NCI-H69 (cell line): ENCODE measurements at regions not wholly inside any gene's neighbourhood (a gene's known extent, or its start where the extent isn't known, plus 50 kb on each side); places are given as distances from the start of the nearest gene placed in this dataset.

Experiments used
- DNase-seq: peaks from one replicate; lab custom pipeline; 2025; lab: John Stamatoyannopoulos, UW

DNA sequence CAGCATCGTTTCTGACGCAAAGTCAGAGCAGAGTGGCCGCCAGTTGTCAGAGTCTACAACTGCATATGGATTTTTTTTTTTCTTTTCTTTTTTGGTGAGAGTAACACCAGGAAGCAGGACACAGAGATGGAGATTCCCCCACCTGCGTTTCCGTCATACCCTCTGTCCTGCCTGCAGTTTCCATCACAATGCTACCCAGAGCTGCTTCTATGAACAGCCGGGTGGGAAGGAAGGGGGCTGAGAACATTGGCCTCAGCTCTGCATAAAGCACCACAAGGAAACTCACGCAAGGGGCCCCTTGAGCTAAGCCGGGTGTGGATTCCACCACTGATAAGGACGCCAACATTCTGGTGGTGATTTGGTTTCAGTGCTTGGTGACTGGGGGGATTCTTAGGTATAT is 183.5 kb upstream of the AFDN start:
- DNase-seq: no peak

DNA sequence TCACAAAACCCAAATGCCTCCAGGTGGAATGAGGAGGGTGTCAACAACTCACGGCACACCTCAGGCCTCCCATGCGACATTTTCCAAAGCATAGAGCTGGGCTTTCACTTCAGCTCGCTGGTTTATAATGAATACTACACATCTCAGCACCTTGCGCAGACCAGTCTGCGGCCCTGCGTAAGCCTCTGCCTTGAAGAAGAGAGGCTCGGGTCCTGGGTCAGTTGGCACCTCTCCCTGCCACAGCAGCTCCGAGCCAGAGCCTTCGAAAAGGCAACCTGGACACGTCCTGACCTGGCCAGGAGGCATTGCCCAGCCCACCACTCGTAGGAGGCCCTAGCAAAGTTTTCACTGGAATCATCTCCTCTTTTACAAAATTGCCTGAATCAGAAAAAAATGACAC is 183.0 kb upstream of the AFDN start:
- no peak for DNase-seq

DNA sequence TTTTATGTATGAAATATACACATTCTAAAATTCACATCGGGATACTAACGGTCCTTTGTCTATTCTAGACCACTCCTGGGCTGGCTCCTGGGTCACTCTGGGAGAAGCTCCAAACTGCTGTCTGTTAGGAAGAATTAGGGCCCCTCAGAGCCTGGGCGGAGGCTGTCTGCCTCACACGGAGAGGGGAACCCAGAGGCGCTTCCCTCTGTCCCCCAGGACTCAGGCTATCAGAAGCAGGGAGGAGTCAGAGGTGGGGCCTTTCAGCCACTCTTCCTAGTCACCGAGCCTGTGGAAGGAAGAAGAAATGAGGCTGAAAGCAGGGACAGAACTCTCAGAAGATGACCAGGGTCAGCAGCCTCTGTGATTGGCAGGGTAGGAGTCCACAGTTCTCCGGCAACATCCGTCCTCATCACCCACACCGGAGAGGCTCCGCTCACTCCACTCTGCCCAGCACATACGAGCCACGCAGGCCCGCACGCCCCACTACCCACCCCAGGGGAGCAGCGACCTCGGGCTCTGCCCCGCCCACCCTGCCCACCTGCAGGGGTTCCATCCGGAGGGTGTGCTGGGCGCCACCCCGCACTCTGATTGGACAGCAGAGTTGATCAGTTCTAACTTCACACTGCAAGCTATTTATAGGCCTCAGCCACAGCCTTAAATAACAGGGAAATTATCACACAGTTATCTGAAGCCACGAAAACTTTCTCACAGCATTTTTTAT is 182.1 kb upstream of the AFDN start:
- no peak for DNase-seq

GRCh38 chr6:167645368-167645767 is 181.3 kb upstream of the AFDN start:
- no peak for DNase-seq

GRCh38 chr6:167647306-167647705 is 179.4 kb upstream of the AFDN start:
- DNase-seq: no peak

GRCh38 chr6:167647737-167648470 is 178.8 kb upstream of the AFDN start:
- no peak for DNase-seq

- DNase-seq: no peak
These were observed 178.0 kb upstream of the AFDN start for GRCh38 chr6:167648501-167649278.

GRCh38 chr6:167649476-167649875 is 177.2 kb upstream of the AFDN start:
- DNase-seq: no peak

DNA sequence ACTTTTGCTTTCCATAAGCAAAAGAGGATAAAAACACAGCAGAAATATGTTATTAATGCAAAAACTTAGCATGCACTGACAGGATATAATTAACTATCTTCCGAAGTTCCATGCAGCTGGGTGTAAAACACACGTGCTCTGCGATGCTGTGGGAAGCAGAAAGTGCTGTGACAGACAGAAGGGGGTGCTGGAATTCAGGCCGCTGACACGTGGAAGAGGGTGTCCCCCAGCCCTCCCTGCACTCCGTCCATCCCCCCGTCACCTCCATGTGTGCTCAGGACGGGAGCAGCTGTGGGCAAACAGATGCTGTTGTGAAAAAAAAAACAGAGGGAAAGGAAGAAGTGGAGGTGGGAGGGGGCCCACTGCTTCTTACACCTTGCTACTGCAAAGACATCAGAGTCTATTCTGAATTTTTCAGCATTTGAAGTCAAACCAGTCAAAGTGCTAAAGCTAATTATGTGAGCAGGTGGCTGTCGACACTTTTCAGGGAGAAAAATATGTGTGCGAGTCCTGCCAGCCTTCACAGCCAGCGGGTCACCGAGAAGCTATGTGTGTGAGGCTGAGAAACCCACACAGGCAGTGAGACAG is 175.9 kb upstream of the AFDN start:
- DNase-seq: peak; percentile 32

GRCh38 chr6:167651318-167652041 is 175.2 kb upstream of the AFDN start:
- no peak for DNase-seq

GRCh38 chr6:167652042-167652700 is 174.5 kb upstream of the AFDN start:
- DNase-seq: no peak

GRCh38 chr6:167652701-167653095 is 174.0 kb upstream of the AFDN start:
- no peak for DNase-seq

- DNase-seq: no peak
These were observed 173.2 kb upstream of the AFDN start for GRCh38 chr6:167653561-167653960.

DNA sequence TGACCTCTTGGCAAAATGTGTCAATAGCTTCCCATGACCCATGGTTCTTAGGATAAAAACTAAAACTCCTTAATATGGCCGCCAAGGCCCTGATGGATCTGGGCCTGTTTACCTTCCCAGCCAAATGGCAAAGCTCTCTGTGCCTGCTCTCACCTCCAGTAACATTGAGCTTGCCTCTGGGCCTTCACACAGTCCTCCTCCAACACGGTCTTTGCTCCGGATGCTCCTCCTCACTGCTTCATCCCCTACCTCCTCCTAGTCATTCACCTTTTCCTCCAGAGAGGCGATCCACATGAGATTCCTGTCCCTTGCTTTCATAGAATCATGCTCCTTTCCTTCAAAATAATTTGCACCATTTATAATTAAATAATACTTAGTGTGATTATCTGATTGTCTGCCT is 172.3 kb upstream of the AFDN start:
- DNase-seq: no peak

GRCh38 chr6:167655174-167655821 is 171.4 kb upstream of the AFDN start:
- no peak for DNase-seq

DNA sequence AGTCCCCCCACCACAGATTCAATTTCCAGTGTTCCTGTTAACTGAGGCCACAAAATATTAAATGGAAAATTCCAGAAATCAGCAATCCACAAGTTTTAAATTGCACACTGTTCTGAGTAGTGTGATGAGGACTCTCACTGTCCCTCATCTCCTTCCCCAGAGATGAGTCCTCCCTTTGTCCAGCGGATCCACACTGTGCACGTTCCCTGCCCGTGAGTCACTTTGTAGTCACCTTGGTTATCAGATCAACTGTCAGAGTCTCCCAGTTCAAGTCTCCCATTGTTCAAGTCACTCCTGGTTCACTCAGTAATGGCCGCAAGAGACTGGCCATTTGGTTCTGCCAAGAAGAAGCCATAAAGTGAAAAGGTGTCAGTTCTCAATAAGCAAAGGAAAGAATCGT is 168.6 kb upstream of the AFDN start:
- DNase-seq: no peak

DNA sequence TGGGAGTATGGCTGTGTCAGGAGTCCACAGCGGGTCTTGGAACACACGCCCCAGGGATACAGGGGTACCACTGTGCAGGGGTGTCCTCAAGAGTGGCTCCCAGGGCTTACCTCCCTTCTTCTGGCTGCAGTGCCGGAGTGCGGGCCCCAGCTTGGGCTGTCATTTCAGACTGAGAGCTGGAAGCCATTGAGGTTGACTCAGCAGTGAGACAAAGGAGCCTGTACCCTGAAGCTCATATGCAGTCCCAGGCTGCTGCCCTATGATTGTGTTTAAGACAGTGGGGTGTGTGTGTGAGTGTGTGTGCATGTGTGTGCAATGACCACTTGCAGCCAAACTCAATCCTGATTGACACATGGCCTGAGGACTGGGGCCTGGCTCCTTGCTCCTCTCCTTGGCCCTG is 167.7 kb upstream of the AFDN start:
- no peak for DNase-seq

DNA sequence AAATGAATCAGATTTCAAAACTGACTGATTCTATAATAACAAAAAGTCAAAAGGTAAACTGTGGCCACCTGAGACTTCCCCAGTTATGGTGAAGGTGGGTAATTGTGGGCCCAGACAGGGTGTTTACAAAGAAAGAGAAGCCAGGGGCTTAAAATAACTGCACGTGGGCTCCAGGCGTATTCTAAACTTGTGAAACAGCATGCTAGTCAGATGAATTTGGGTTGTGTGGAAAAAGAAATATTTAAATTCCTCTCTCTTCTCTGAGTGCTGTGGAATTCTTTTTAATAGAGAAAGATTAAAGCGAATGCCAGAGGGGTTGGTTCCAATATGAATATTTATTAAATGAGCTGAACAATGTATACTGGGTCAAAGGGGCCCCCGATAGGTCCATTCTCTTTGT is 166.3 kb upstream of the AFDN start:
- DNase-seq: no peak

DNA sequence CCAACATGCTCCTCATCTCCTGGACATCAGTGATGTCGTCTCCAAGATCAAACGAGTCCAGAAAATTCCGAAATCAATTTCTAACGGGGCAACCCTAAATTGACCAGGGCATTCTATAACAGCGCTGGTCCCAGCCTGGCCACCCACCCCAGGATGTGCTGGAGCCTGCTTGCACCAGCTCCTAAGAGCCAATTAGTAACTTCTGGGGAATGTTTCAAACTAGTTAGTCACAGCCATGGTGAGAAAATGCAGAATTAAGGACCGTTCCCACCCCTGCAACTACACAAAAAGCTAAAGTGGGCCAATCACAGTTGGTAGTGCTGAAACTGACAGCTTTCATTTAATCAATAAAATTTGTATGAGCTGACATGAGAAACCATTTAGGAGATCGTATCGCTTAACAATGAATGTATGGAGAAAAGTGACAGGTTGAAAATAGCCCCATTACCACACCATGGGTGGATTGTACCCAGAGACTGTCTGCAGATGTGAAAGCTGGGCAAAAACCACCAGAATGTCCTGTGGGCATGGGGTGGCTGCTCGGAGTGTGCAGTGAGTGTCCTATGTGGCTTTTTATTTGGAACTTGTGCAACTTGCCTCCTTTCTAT is 165.7 kb upstream of the AFDN start:
- DNase-seq: no peak

DNA sequence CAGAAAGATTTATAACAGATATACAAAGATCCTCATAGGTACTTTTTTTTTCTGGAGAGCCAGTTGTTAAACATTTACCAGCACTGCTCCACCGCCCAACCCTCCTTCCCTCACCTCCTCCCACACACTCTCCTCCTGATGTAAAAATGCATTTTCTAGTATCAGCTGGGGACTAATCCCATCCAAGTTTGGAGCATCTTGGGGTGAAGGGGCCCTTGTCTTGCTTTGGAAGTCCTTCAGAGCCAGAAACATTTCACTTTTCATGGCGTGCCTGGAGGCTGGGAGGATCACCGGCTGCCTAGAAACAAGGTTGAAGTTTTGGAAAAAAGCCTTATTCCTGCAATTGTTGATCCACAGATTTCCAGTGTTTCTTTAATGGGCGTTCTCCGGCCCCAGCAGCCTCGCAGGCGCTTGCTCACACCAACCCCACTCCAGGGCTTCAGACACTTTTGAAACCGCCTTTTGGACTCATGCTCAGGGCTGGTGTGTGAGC is 165.1 kb upstream of the AFDN start:
- no peak for DNase-seq
